ENCODE measurements at regions not wholly inside any gene's neighbourhood (a gene's known extent, or its start where the extent isn't known, plus 50 kb on each side); places are given as distances from the start of the nearest gene placed in this dataset.

DNA sequence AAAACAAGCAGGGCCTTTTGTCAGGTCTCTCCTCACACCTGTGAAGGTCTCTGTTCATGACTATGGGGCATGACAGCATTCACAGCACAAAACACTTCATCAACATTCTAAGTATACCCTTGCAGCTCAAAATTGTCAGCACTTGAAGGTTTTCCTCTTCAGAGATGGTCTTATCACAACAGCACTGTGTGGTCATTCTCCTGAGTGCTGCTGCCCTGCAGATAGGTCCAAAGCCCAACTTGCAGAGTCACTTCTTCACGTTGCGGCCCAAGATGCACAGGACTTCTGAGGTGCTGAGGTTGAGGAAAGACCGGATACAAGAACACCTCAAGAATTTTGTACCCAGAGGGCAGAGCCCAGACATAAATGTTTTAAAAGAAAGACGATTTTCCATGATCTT, 574.5 kb downstream of the UQCRFS1 start:
- TF ChIP-seq CTCF (IDR thresholded peaks at IDR 0.05 in 8 of 11, conservative IDR thresholded peaks at IDR 0.05 in 3 of 11) (no peak), POLR2AphosphoS5 (IDR thresholded peaks at IDR 0.05) (no peak)

Data from spleen (tissue), 7 donors.